Neutrophil (primary cell): ENCODE measurements at regions not wholly inside any gene's neighbourhood (a gene's known extent, or its start where the extent isn't known, plus 50 kb on each side); places are given as distances from the start of the nearest gene placed in this dataset.

Experiments used
- H3K27ac ChIP-seq: fragments of 200-600 bp; sonication (generic); 2 replicates; pipeline ENCODE4 v1.5.1; 2016; ENCODE audit warnings: mild to moderate bottlenecking, moderate library complexity
- H3K27me3 ChIP-seq: fragments of 200-600 bp; sonication (generic); 2 replicates; pipeline ENCODE4 v1.6.0; 2016; ENCODE audit warnings: mild to moderate bottlenecking
- H3K36me3 ChIP-seq: fragments of 200-600 bp; sonication (generic); 2 replicates; pipeline ENCODE4 v1.5.1; 2017
- H3K4me1 ChIP-seq, 2 experiments: fragments of 200-600 bp in 1 of 2; sonication (generic) in 1 of 2; 1 replicate in 1 of 2; 2 replicates in 1 of 2; pipeline versions ENCODE4 v1.5.1 to v1.6.1; 2013 to 2016; ENCODE audit warnings: low read depth in 1 of 2, low read length in 1 of 2, mild to moderate bottlenecking in 1 of 2, moderate library complexity in 1 of 2; ENCODE audit not compliant: control insufficient read depth in 1 of 2, insufficient read depth in 1 of 2
- H3K4me3 ChIP-seq, 2 experiments: fragments of 200-600 bp in 1 of 2; sonication (generic) in 1 of 2; 1 replicate in 1 of 2; 2 replicates in 1 of 2; pipeline ENCODE4 v1.5.1; 2013 to 2016; ENCODE audit warnings: low read depth in 1 of 2, low read length in 1 of 2, mild to moderate bottlenecking in 1 of 2, moderate library complexity in 1 of 2
- H3K9me3 ChIP-seq: fragments of 200-600 bp; sonication (generic); 2 replicates; pipeline ENCODE4 v1.5.1; 2016
- TF ChIP-seq, protein P1 (sequence below): fragments of 200-600 bp; sonication (generic); IDR thresholded peaks from 2 replicates; pipeline ENCODE4 v1.5.1; 2016; ENCODE audit warnings: antibody characterized with exemption

- Histone ChIP-seq H3K4me1 (no peaks in the 10 kb centered on the region), H3K27me3 (no peaks in the 10 kb centered on the region), H3K36me3 (no peaks in the 10 kb centered on the region), H3K9me3 (no peaks in the 10 kb centered on the region), H3K27ac (no peak overlapping the region), H3K4me3 (no peak overlapping the region)
- TF ChIP-seq, protein P1, sequence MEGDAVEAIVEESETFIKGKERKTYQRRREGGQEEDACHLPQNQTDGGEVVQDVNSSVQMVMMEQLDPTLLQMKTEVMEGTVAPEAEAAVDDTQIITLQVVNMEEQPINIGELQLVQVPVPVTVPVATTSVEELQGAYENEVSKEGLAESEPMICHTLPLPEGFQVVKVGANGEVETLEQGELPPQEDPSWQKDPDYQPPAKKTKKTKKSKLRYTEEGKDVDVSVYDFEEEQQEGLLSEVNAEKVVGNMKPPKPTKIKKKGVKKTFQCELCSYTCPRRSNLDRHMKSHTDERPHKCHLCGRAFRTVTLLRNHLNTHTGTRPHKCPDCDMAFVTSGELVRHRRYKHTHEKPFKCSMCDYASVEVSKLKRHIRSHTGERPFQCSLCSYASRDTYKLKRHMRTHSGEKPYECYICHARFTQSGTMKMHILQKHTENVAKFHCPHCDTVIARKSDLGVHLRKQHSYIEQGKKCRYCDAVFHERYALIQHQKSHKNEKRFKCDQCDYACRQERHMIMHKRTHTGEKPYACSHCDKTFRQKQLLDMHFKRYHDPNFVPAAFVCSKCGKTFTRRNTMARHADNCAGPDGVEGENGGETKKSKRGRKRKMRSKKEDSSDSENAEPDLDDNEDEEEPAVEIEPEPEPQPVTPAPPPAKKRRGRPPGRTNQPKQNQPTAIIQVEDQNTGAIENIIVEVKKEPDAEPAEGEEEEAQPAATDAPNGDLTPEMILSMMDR = no peak
Observed at GRCh38 chr2:198756166-198756565, 701.6 kb downstream of the SATB2 start.

DNA sequence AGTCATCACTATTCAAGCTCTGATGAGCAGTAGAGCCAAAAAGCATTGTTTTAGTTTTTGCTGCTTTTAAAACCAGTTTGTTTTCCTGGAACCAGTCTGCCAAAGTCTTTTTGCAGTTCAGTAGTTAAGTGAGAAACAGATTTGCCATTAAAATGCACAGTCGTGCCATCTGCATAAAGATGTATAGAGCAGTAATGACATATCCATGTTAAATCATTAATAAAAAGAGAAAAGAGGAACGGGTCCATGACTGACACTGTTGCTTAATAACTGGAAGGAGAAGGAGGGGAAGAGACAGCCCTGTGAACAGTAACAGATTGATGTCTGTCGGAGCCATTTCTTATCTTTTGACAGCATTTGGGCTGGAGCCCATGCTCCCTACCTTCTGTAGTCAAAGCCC, 704.6 kb downstream of the SATB2 start:
- Histone ChIP-seq H3K4me3 (no peak overlapping the region), H3K36me3 (no peaks in the 10 kb centered on the region), H3K27ac (no peak overlapping the region), H3K27me3 (no peaks in the 10 kb centered on the region), H3K4me1 (no peaks in the 10 kb centered on the region), H3K9me3 (no peaks in the 10 kb centered on the region)
- TF ChIP-seq, protein P1 = no peak

GRCh38 chr2:198749364-198749763, 708.4 kb downstream of the SATB2 start:
- Histone ChIP-seq H3K9me3 (no peaks in the 10 kb centered on the region), H3K27ac (no peak overlapping the region), H3K4me1 (no peaks in the 10 kb centered on the region), H3K27me3 (no peaks in the 10 kb centered on the region), H3K36me3 (no peaks in the 10 kb centered on the region), H3K4me3 (no peak overlapping the region)
- TF ChIP-seq, protein P1 = no peak

- H3K27me3 ChIP-seq = no peaks in the 10 kb centered on the region
- no peaks in the 10 kb centered on the region for H3K36me3 ChIP-seq
- H3K4me1 ChIP-seq = no peaks in the 10 kb centered on the region
- H3K27ac ChIP-seq = no peak overlapping the region
- no peaks in the 10 kb centered on the region for H3K9me3 ChIP-seq
- TF ChIP-seq, protein P1 = no peak
- no peak overlapping the region for H3K4me3 ChIP-seq
Observed at GRCh38 chr2:198731842-198732399, 725.8 kb downstream of the SATB2 start.

GRCh38 chr2:198720266-198720665, 737.5 kb downstream of the SATB2 start:
- Histone ChIP-seq H3K4me1 (no peaks in the 10 kb centered on the region), H3K4me3 (no peak overlapping the region), H3K36me3 (no peaks in the 10 kb centered on the region), H3K9me3 (no peaks in the 10 kb centered on the region), H3K27me3 (no peaks in the 10 kb centered on the region), H3K27ac (no peak overlapping the region)
- TF ChIP-seq, protein P1 = no peak

DNA sequence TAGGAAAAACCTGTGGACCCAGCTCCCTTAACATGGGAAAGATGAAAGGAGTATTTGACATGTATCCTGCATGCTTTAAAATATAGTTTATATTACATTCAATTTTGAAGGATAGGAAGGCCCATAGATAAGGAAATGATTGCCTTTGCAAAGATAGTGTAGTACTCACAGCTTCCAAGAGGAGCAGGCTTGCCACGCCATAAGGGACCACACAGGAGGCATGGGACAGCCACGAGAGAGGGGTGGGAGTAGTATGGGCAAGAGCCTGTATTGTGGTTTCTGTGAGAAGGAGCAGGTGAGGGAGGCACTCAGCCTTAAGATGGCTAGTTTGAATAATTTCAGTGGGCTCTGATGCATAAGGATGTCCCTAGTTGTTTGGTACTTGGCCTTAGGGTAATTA, 740.3 kb downstream of the SATB2 start:
- Histone ChIP-seq H3K27ac (no peak overlapping the region), H3K27me3 (no peaks in the 10 kb centered on the region), H3K9me3 (no peaks in the 10 kb centered on the region), H3K4me3 (no peak overlapping the region), H3K36me3 (no peaks in the 10 kb centered on the region), H3K4me1 (no peaks in the 10 kb centered on the region)
- TF ChIP-seq, protein P1 = no peak
